ENCODE measurements at regions not wholly inside any gene's neighbourhood (a gene's known extent, or its start where the extent isn't known, plus 50 kb on each side); places are given as distances from the start of the nearest gene placed in this dataset.

DNA sequence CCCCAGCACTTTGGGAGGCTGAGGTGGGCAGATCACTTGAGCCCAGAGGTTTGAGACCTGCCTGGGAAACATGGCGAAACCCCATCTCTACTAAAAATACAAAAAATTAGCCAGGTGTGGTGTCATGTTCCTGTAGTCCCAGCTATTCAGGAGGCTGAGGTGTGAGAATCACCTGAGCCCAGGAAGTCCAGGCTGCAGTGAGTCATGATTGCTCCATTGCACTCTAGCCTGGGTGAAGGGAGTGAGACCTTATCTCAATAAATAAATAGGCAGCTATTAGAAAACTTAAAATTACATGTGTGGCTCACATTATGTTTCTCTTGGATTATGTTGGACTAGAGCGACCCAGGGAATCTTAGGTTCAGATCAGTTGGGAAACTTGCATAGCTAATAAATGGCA, 69.7 kb downstream of the RPLP1 start:
- TF ChIP-seq POLR2A (IDR thresholded peaks at IDR 0.05), result no peak
- TF ChIP-seq, protein P1, sequence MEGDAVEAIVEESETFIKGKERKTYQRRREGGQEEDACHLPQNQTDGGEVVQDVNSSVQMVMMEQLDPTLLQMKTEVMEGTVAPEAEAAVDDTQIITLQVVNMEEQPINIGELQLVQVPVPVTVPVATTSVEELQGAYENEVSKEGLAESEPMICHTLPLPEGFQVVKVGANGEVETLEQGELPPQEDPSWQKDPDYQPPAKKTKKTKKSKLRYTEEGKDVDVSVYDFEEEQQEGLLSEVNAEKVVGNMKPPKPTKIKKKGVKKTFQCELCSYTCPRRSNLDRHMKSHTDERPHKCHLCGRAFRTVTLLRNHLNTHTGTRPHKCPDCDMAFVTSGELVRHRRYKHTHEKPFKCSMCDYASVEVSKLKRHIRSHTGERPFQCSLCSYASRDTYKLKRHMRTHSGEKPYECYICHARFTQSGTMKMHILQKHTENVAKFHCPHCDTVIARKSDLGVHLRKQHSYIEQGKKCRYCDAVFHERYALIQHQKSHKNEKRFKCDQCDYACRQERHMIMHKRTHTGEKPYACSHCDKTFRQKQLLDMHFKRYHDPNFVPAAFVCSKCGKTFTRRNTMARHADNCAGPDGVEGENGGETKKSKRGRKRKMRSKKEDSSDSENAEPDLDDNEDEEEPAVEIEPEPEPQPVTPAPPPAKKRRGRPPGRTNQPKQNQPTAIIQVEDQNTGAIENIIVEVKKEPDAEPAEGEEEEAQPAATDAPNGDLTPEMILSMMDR (IDR thresholded peaks at IDR 0.05), result no peak
